Nephron progenitor cell (in vitro differentiated cells): ENCODE measurements at regions not wholly inside any gene's neighbourhood (a gene's known extent, or its start where the extent isn't known, plus 50 kb on each side); places are given as distances from the start of the nearest gene placed in this dataset.

Experiments
- DNase-seq: peaks from one replicate; pipeline ENCODE4 v3.0.0; 2021
- H3K27ac Mint-ChIP-seq: 2 replicates; pipeline ENCODE4 v1.8.0; 2021; ENCODE audit warnings: mild to moderate bottlenecking, moderate library complexity, mixed read lengths
- H3K27me3 Mint-ChIP-seq: 2 replicates; pipeline ENCODE4 v1.8.0; 2021; ENCODE audit warnings: mild to moderate bottlenecking, low read depth, mixed read lengths; ENCODE audit not compliant: poor library complexity
- H3K36me3 Mint-ChIP-seq: 2 replicates; pipeline ENCODE4 v1.8.0; 2021; ENCODE audit warnings: low read depth, mixed read lengths
- H3K4me1 Mint-ChIP-seq: 2 replicates; pipeline ENCODE4 v1.8.0; 2021; ENCODE audit warnings: mixed read lengths
- H3K4me3 Mint-ChIP-seq: 2 replicates; pipeline ENCODE4 v1.8.0; 2021; ENCODE audit warnings: mild to moderate bottlenecking, moderate library complexity, mixed read lengths
- H3K9me3 Mint-ChIP-seq: 2 replicates; pipeline ENCODE4 v1.8.0; 2021; ENCODE audit warnings: mild to moderate bottlenecking, moderate library complexity, mixed read lengths
- CTCF ChIP-seq: fragments of 200-600 bp; sonication (generic); IDR thresholded peaks from 2 replicates; pipeline ENCODE4 v1.5.0; 2021; ENCODE audit warnings: antibody characterized with exemption

DNA sequence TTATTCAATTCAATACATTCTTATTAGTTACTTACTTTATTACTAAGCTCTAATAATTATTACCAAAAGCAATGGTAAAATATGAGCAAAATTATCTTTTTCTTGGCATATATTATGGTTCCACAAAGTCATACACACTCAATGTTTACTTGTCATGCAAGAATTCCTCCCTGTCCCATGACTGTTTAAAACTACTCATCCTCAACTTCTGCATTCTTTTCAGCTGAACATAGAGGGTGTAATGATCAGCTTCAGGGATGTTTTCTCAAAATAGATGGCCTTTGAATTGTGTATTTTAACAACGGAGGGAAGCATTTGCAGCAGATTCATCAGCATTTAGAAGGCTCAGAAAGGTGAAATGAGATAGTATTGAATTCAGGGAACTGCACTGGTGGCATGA, 499.0 kb downstream of the RWDD3 start:
- Mint-ChIP-seq H3K27ac (no peak overlapping the region), H3K9me3 (peaks cover 13% of the 10 kb centered on the region), H3K36me3 (peaks cover 4% of the 10 kb centered on the region), H3K4me1 (no peaks in the 10 kb centered on the region), H3K4me3 (no peak overlapping the region), H3K27me3 (no peaks in the 10 kb centered on the region)
- DNase-seq: no peak
- TF ChIP-seq CTCF: no peak

- Mint-ChIP-seq H3K36me3 (peaks cover 5% of the 10 kb centered on the region), H3K27ac (no peak overlapping the region), H3K9me3 (peaks cover 20% of the 10 kb centered on the region), H3K27me3 (no peaks in the 10 kb centered on the region), H3K4me3 (no peak overlapping the region), H3K4me1 (no peaks in the 10 kb centered on the region)
- DNase-seq: no peak
- no peak for TF ChIP-seq CTCF
These were observed 499.7 kb downstream of the RWDD3 start for GRCh38 chr1:95733671-95734070.

GRCh38 chr1:95734560-95734959, 500.6 kb downstream of the RWDD3 start:
- Mint-ChIP-seq H3K27ac (no peak overlapping the region), H3K4me1 (no peaks in the 10 kb centered on the region), H3K4me3 (no peak overlapping the region), H3K9me3 (peaks cover 20% of the 10 kb centered on the region), H3K36me3 (peaks cover 5% of the 10 kb centered on the region), H3K27me3 (no peaks in the 10 kb centered on the region)
- no peak for DNase-seq
- TF ChIP-seq CTCF: no peak

- no peak for TF ChIP-seq CTCF
- Mint-ChIP-seq H3K27ac (peak overlapping the region; percentile 60), H3K4me1 (peaks cover 11% of the 10 kb centered on the region), H3K27me3 (no peaks in the 10 kb centered on the region), H3K36me3 (peaks cover 5% of the 10 kb centered on the region), H3K9me3 (peaks cover 16% of the 10 kb centered on the region), H3K4me3 (no peak overlapping the region)
- no peak for DNase-seq
These were observed 508.6 kb downstream of the RWDD3 start for GRCh38 chr1:95742591-95743089.

GRCh38 chr1:95744731-95745130, 510.7 kb downstream of the RWDD3 start:
- Mint-ChIP-seq H3K4me1 (peaks cover 11% of the 10 kb centered on the region), H3K36me3 (no peaks in the 10 kb centered on the region), H3K9me3 (peaks cover 6% of the 10 kb centered on the region), H3K27me3 (no peaks in the 10 kb centered on the region), H3K4me3 (no peak overlapping the region), H3K27ac (no peak overlapping the region)
- DNase-seq: no peak
- TF ChIP-seq CTCF: no peak

DNA sequence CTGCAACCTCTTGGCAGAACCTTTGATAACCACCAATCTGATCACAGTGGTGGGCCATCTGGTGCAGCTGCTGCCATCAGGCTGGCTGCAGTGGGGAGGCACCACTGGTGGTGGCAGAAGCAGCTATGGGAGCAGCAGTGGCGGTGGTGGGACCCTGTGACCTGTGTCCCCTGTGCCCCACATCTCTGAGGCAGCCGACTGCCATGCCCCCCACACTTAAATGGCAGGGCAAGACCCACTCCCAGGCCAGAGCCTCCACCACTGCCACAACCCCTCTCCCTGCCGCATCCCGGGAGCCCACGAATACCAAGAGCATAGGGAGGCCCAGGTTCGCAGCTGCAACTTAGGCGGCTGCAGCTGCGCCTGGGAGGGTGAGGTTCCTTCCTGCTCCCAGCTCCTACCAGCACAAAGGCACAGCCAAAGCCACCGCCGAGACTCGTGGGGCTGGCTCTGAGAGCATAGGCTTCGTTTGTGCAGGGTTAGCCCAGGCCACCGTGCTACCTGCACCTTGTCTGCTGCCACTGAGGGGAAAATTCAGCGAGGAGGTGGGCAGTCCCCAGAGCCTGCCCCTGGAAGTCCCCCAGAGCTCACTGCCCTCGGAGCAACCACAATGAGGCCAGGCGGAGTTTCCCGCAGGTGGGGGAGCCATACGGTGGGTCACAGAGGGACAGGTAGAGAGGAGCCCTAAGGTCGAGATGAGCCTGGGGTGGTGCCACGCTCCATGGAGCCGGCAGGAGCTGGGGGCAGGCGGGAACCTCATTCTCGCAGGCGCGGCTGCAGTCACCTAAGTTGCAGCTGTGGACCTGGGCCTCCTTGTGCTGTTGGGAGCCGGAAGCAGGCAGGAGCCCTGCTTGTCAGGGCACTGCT, 518.7 kb downstream of the RWDD3 start:
- Mint-ChIP-seq H3K4me3 (no peak overlapping the region), H3K36me3 (peaks cover 10% of the 10 kb centered on the region), H3K9me3 (peaks cover 28% of the 10 kb centered on the region)

More for the DNA sequence above, 518.7 kb downstream of the RWDD3 start:
- Mint-ChIP-seq H3K4me1 (no peaks in the 10 kb centered on the region), H3K27me3 (no peaks in the 10 kb centered on the region), H3K27ac (no peak overlapping the region)
- no peak for DNase-seq
- TF ChIP-seq CTCF: no peak
